GM20000 (cell line): ENCODE measurements at regions not wholly inside any gene's neighbourhood (a gene's known extent, or its start where the extent isn't known, plus 50 kb on each side); places are given as distances from the start of the nearest gene placed in this dataset.

ENCODE experiments used
- DNase-seq: peaks from one replicate; pipeline ENCODE4 v3.0.0; 2012; ENCODE audit warnings: low spot score
- CTCF ChIP-seq: IDR thresholded peaks from 2 replicates; pipeline ENCODE4 v1.5.1; 2012; ENCODE audit warnings: mild to moderate bottlenecking, control low read depth; ENCODE audit errors: extremely low read depth, missing control alignments

DNA sequence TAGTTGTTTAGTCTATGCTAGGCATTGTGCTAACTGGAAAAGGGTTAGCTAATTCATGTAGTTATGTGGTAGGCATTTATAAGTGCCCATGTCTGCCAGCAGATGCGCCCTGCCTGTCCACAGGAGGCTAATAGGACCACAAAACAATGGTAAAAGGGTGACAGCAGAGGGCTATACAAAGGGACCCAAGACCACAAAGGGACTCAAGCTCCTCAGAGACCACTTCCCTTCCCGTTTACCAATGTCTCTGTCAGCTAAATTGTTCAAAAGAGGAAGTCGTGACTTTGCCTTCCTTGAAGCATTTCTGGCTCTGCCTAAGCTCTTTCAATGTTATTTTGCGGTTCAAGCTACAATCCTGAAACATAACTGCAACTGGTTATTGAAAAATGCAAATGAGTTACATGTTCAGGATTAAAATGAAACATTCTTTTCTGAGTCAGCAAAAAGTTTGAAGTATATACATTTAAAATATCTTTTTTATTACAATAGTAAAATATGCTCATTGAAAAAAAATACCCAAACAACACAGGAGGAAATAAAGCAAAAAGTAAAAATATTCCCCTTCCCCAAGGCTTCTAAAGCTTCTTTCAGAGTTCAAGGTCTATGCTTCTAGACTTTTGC, 149.2 kb downstream of the MAF start:
- TF ChIP-seq CTCF: no peak
- no peak for DNase-seq

GRCh38 chr16:79449900-79450299, 150.6 kb downstream of the MAF start:
- DNase-seq: no peak
- TF ChIP-seq CTCF: no peak

DNA sequence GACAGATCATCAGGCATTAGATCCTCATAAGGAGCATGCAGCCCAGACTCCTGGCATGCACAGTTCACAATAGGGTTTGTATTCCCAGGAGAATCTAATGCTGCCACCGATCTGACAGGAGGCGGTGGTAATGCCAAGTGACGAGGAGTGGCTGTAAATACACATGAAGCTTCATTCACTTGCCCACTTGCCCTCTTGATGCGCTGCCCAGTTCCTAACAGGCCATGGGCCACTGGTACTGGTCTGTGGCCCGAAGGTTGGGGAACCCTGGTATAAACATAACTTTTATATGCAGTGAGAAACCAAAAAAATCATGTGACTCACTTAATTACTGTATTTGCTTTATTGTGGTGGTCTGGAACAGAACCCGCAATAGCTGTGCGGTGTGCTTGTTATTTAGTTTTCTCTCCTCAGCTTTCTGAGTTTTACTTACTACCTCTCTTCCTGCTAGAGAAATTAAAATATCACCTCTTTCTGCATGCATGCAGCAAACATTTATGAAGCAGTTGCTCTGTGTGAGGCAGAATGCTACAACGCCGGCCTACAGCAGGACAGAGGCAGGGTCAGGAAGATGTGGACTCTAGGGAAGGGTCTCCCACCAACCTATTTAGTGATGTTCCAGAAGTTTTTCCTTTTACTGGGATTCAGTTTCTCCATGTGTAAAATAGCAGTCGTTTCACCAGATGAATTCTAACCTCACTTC, 151.3 kb downstream of the MAF start:
- no peak for DNase-seq
- no peak for TF ChIP-seq CTCF

GRCh38 chr16:79444572-79444971, 156.0 kb downstream of the MAF start:
- no peak for TF ChIP-seq CTCF
- no peak for DNase-seq

DNA sequence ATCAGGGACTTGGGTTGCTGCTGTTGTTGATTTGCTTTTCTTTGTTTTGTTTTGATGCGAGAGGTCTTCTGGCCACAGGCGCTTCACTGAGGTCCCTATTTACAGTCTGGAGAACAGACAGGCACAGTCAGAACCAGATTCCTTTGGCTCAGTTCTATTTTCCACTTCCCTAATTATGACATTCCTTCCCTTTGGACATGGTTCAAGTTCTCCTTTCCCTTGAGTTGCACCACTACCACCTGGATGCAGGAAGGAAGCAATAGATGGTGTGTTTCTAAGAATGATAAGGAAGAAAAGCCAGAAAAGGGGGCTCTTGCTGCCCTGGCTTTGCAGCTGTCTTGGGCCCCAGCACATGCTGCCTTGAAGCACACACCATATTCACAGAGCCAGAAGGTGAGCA, 160.6 kb downstream of the MAF start:
- TF ChIP-seq CTCF: no peak
- DNase-seq: no peak

DNA sequence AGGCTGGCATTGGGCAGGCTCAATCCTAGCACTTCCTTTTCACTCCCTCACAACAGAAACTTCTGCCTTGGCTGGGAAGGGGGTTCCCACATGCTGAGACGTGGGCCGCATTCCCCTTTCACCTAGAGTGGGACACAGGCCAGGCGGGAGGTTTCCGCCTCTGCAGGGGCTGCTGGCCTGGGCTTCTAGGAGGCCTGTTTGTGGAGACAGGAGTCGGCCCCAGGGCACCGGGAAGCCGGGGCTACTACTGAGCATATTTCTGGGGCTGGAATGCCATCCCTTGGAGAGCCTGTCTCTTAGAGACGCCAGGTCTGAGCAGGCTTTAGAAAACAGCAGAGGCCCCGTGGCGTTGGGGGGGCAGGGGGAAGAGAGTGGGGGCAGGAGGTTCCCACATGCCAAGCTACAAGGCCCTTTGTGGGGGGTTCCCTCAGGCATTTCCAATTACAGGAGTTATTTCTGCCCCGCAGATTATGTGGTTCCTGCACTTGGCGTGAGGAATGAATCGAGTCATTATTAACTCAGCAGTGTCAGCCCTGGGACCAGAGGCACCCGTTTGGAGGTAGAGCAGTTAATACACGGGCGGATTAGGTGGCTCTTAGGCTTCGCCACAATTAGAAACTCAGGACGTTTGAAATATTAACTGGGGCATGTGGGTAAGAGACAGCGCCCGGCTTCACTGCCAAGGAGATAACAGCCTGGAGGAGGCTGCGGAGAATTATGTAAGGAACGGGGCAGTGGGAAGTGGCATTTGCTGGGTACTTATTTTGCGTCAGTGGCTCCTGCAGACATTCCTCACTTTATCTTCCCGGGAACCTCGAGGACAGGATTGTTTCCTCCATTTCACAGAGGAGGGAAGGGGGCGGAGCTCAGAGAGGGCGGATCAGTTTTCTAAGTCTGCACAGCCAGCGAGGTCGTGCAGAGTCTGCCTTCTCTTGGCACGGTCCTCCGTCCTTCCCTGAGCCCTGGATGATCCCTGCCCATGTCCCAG, 162.5 kb downstream of the MAF start:
- no peak for TF ChIP-seq CTCF
- no peak for DNase-seq

DNA sequence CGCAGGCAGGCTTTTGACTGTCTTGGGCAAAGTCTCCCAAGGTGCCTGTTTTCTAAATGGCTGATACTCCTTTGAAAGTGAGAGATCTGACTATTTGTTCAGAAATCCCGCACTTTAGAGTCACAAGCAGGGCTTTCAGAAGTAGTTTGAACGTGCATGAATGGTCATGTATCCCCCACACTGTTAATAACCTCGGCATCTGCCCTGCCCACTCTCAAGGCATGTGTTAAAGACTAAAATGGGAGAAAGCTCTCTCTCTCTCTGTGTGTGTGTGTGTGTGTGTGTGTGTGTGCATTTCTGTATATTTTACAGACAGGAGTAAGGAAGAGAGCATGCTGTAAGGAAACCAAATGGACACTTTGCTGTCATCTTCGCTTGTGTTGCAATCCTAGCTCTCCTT, 163.7 kb downstream of the MAF start:
- no peak for DNase-seq
- TF ChIP-seq CTCF: no peak
